GM23338 (cell line): ENCODE measurements at regions not wholly inside any gene's neighbourhood (a gene's known extent, or its start where the extent isn't known, plus 50 kb on each side); places are given as distances from the start of the nearest gene placed in this dataset.

Source experiments
- ATAC-seq: fragments of 200-7000 bp; cut with Tn5 transposase; 3 replicates; pipeline ENCODE4 v1.9.1; 2020
- DNase-seq: peaks from one replicate; pipeline ENCODE4 v3.0.0-alpha.2; 2015; ENCODE audit warnings: low spot score
- H2AFZ ChIP-seq: fragments of 200-600 bp; sonication (generic); 2 replicates; pipeline ENCODE4 v1.8.0; 2016; ENCODE audit warnings: antibody characterized with exemption, mild to moderate bottlenecking, moderate library complexity
- H3F3A ChIP-seq: fragments of 200-600 bp; sonication (generic); replicated peaks from 2 replicates; pipeline ENCODE4 v1.8.0; 2017; ENCODE audit warnings: antibody characterized with exemption, mixed run types, low read depth
- H3K27ac ChIP-seq: fragments of 200-600 bp; sonication (generic); 2 replicates; pipeline ENCODE4 v1.6.1; 2016; ENCODE audit warnings: low read depth
- H3K27me3 ChIP-seq: fragments of 200-600 bp; sonication (generic); 2 replicates; pipeline ENCODE4 v1.8.0; 2016; ENCODE audit warnings: mild to moderate bottlenecking, mixed run types, moderate library complexity; ENCODE audit not compliant: insufficient read depth
- H3K36me3 ChIP-seq: fragments of 200-600 bp; sonication (generic); 2 replicates; pipeline ENCODE4 v1.8.0; 2016; ENCODE audit warnings: mild to moderate bottlenecking; ENCODE audit not compliant: insufficient read depth
- H3K4me1 ChIP-seq: fragments of 200-600 bp; sonication (generic); 2 replicates; pipeline ENCODE4 v1.8.0; 2016; ENCODE audit warnings: mild to moderate bottlenecking, moderate library complexity; ENCODE audit not compliant: insufficient read depth
- H3K4me2 ChIP-seq: fragments of 200-600 bp; sonication (generic); 2 replicates; pipeline ENCODE4 v1.7.1; 2017; ENCODE audit warnings: mixed run types
- H3K4me3 ChIP-seq: fragments of 200-600 bp; sonication (generic); 2 replicates; pipeline ENCODE4 v1.6.1; 2016; ENCODE audit warnings: mixed run types
- H3K79me2 ChIP-seq: fragments of 200-600 bp; sonication (generic); replicated peaks from 2 replicates; pipeline ENCODE4 v1.8.0; 2017; ENCODE audit warnings: mild to moderate bottlenecking; ENCODE audit not compliant: insufficient read depth
- H3K9me2 ChIP-seq: fragments of 200-600 bp; sonication (generic); 2 replicates; pipeline ENCODE4 v1.8.0; 2017; ENCODE audit not compliant: insufficient read depth
- H4K20me1 ChIP-seq: fragments of 200-600 bp; sonication (generic); replicated peaks from 2 replicates; pipeline ENCODE4 v1.8.0; 2017; ENCODE audit warnings: mild to moderate bottlenecking; ENCODE audit not compliant: insufficient read depth
- H3K27ac Mint-ChIP-seq: 2 replicates; pipeline ENCODE4 v1.8.0; 2020; ENCODE audit warnings: inconsistent platforms, mild to moderate bottlenecking, moderate library complexity, mixed read lengths
- H3K27me3 Mint-ChIP-seq: 3 replicates; pipeline ENCODE4 v1.8.0; 2022; ENCODE audit warnings: low read depth, mild to moderate bottlenecking, moderate library complexity, mixed read lengths, inconsistent platforms; ENCODE audit not compliant: insufficient read depth, poor library complexity
- H3K36me3 Mint-ChIP-seq: 3 replicates; pipeline ENCODE4 v1.8.0; 2021; ENCODE audit warnings: low read depth, mild to moderate bottlenecking, inconsistent platforms, moderate library complexity, mixed read lengths
- H3K4me1 Mint-ChIP-seq: 3 replicates; pipeline ENCODE4 v1.8.0; 2020; ENCODE audit warnings: mild to moderate bottlenecking, inconsistent platforms, mixed read lengths
- H3K4me3 Mint-ChIP-seq: 3 replicates; pipeline ENCODE4 v1.8.0; 2021; ENCODE audit warnings: moderate library complexity, mild to moderate bottlenecking, inconsistent platforms, mixed read lengths
- H3K9me3 Mint-ChIP-seq: 3 replicates; pipeline ENCODE4 v1.8.0; 2020; ENCODE audit warnings: moderate library complexity, mild to moderate bottlenecking, inconsistent platforms, mixed read lengths
- CREB1 ChIP-seq: fragments of 250-450 bp; sonication (Bioruptor Pico); IDR thresholded peaks from 2 replicates; pipeline ENCODE4 v1.5.0; 2020; ENCODE audit warnings: low read depth, mild to moderate bottlenecking, moderate library complexity
- CTCF ChIP-seq, 2 experiments: fragments of 200-600 bp in 1 of 2; sonication (generic) in 1 of 2; conservative IDR thresholded peaks; 2 replicates each; pipeline versions ENCODE4 v1.5.1 to v1.6.1; 2016 to 2017; ENCODE audit warnings: antibody characterized with exemption in 2 of 2, low read depth in 2 of 2, mild to moderate bottlenecking in 2 of 2, moderate library complexity in 1 of 2
- ETS1 ChIP-seq: IDR thresholded peaks from 2 replicates; pipeline ENCODE4 v1.6.1; 2016; ENCODE audit warnings: antibody characterized with exemption
- EZH2 ChIP-seq: fragments of 200-600 bp; sonication (generic); IDR thresholded peaks from one replicate; pipeline ENCODE4 v1.8.0; 2017; ENCODE audit warnings: antibody characterized with exemption, mild to moderate bottlenecking, low read depth; ENCODE audit not compliant: unreplicated experiment
- EZH2phosphoT487 ChIP-seq: fragments of 200-600 bp; sonication (generic); IDR thresholded peaks from one replicate; pipeline ENCODE4 v1.8.1; 2018; ENCODE audit warnings: antibody characterized with exemption; ENCODE audit not compliant: unreplicated experiment
- JUNB ChIP-seq: IDR thresholded peaks from one replicate; pipeline ENCODE4 v1.6.1; 2016; ENCODE audit warnings: antibody characterized with exemption; ENCODE audit not compliant: unreplicated experiment
- NANOG ChIP-seq: IDR thresholded peaks from 2 replicates; pipeline ENCODE4 v1.6.1; 2016; ENCODE audit warnings: antibody characterized with exemption, borderline replicate concordance
- POLR2AphosphoS5 ChIP-seq: IDR thresholded peaks from 2 replicates; pipeline ENCODE4 v1.6.1; 2016; ENCODE audit warnings: antibody characterized with exemption, low read depth
- REST ChIP-seq: IDR thresholded peaks from one replicate; pipeline ENCODE4 v1.6.1; 2018; ENCODE audit warnings: antibody characterized with exemption; ENCODE audit not compliant: unreplicated experiment
- STAT1 ChIP-seq: IDR thresholded peaks from one replicate; pipeline ENCODE4 v1.6.1; 2016; ENCODE audit warnings: antibody characterized with exemption; ENCODE audit not compliant: unreplicated experiment
- ZNF114 ChIP-seq: fragments of 250-450 bp; sonication (Bioruptor Pico); IDR thresholded peaks from 2 replicates; pipeline ENCODE4 v1.5.0; 2020; ENCODE audit warnings: mild to moderate bottlenecking, moderate library complexity
- ZNF331 ChIP-seq: fragments of 250-450 bp; sonication (Bioruptor Pico); IDR thresholded peaks from 2 replicates; pipeline ENCODE4 v1.5.0; 2020; ENCODE audit warnings: low read depth, mild to moderate bottlenecking, moderate library complexity
- ZNF462 ChIP-seq: fragments of 250-450 bp; sonication (Bioruptor Pico); IDR thresholded peaks from 2 replicates; pipeline ENCODE4 v1.5.0; 2020; ENCODE audit warnings: mild to moderate bottlenecking, moderate library complexity

- Histone ChIP-seq H3K36me3 (no peaks in the 10 kb centered on the region), H3K4me1 (no peaks in the 10 kb centered on the region), H3K4me2 (no peak overlapping the region), H3K27ac (no peak overlapping the region), H2AFZ (no peak overlapping the region), H3K4me3 (no peak overlapping the region), H3K9me2 (no peaks in the 10 kb centered on the region; the same call in none of the 2 replicates), H3F3A (no peaks in the 10 kb centered on the region), H3K27me3 (no peaks in the 10 kb centered on the region), H3K79me2 (no peaks in the 10 kb centered on the region), H4K20me1 (no peaks in the 10 kb centered on the region)
- TF ChIP-seq CREB1 (no peak), REST (no peak), POLR2AphosphoS5 (no peak), ZNF331 (CRISPR knock-in tag) (no peak), CTCF (conservative IDR thresholded peaks at IDR 0.05; ENCODE audit: low read depth in 2 of 2) (no peak), STAT1 (no peak), ZNF462 (CRISPR knock-in tag) (no peak), ETS1 (no peak), EZH2phosphoT487 (no peak), ZNF114 (no peak), NANOG (no peak), JUNB (no peak), EZH2 (no peak)
- ATAC-seq (no peak), DNase-seq (no peak)
- H3K27ac Mint-ChIP-seq: no peak overlapping the region
- no peaks in the 10 kb centered on the region for H3K36me3 Mint-ChIP-seq
- no peaks in the 10 kb centered on the region for H3K27me3 Mint-ChIP-seq
- no peaks in the 10 kb centered on the region; the same call in 2 of the 3 replicates for H3K4me1 Mint-ChIP-seq
- H3K4me3 Mint-ChIP-seq: no peak overlapping the region
- H3K9me3 Mint-ChIP-seq: no peaks in the 10 kb centered on the region
Measured at GRCh38 chr5:164364237-164365208, 859.1 kb downstream of the MAT2B start.
